NCI-H510A (cell line): ENCODE measurements at regions not wholly inside any gene's neighbourhood (a gene's known extent, or its start where the extent isn't known, plus 50 kb on each side); places are given as distances from the start of the nearest gene placed in this dataset.
"Not testable (repeated sequence)": the region's sequence is repeated elsewhere in the genome, so short reads cannot be mapped to it uniquely, and the experiment has no call there.

ENCODE experiments used
- DNase-seq: peaks from one replicate; lab custom pipeline; 2025; lab: John Stamatoyannopoulos, UW

DNA sequence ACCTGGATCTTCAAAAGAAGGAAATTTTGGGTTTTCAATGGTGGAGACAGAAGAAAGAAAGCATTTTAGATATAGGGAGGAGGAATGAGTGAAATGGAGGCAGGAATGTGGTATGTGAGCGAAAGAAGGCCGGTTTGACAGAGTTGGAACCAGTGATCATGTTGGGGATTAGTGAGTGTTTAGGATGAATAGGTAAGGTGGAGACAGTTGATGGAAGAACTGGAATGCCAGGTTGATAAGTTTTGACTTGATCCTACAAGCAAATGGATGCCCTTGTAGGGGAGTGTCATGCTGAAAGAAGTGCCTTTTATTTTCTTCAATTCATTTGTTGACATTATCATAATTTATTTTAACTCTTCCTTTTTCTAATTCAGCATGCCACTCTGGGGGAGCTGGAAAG lies 207.8 kb upstream of the AMOT start:
- no peak for DNase-seq

DNA sequence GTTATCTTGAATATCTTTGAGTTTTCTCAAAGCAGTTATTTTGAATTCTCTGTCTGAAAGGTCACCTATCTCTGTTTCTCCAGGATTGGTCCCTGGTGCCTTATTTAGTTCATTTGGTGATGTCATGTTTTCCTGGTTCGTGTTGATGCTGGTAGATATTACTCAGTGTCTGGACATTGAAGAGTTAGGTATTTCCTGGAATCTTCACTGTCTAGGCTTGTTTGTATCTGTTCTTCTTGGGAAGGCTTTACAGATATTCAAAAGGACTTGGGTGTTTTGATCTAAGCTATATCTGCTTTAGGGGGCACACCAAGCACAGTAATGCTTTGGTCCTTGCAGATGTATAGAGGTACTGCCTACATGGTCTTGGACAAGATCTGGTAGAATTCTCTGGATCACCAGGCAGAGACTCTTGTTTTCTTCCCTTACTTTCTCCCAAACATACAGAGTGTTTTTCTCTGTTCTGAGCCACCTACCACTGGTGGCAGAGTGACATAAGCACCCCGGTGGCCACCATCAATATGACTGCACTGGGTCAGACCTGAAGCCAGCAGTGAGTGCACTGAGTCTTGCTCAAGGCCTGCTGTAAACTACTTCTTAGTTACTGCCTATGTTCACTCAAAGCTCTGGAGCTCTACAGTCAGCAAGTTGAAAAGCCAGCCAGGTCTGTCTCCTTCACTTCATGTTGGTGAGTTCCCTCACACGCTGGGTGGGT lies 193.5 kb upstream of the AMOT start:
- no peak for DNase-seq

DNA sequence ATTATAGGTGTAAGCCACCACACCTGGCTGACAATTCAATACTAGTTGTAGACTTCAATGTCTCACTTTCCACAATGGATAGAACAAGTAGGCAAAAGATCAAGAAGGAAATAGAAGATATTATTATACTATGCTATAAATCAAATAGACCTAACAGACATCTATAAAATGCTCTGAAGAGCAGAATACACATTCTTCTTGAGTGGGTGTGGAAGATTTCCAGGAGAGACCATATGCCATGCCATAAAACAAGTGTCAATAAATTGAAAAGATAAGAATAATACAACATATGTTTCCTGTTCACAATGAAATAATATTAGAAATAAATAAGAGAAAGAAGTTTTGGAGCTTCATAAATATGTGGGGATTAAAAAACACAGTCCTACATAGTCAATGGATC lies 179.3 kb upstream of the AMOT start:
- no peak for DNase-seq

DNA sequence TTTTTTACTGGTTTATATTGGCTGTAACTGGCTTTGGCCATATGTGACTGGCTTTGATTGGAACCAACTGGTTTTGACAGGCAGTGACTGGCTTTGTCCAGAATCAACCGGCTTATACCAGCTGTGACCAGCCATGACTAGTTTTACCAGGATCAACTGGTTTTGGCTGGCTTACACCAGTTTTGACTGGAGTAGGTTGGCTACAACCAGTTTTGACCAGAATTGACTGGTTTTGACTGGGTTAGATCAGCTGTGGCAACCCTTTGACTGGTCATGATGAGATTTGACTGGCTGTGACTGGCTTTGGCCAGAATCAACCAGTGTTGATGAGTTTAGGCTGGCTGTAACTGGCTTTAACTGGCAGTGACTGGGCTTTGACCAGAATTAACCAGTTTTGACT lies 169.2 kb upstream of the AMOT start:
- DNase-seq: no peak

DNA sequence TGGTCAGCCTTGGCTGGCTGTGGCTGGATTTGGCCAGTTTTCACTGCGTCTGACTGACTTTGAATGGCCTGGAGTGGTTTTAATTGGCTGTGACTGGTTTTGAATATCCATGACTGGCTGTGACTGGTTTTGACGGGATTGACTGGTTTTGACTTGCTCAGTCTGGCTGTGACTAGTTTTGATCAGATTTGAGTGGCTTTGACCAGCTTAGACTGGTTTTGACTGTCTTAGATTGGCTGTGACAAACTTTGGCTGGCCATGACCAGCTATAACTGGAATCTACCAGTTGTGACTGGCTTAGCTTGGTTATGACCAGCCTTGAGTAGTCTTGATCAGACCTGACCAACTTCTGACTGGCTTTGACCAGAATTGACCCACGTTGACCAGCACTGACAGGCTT lies 168.4 kb upstream of the AMOT start:
- DNase-seq: no peak

DNA sequence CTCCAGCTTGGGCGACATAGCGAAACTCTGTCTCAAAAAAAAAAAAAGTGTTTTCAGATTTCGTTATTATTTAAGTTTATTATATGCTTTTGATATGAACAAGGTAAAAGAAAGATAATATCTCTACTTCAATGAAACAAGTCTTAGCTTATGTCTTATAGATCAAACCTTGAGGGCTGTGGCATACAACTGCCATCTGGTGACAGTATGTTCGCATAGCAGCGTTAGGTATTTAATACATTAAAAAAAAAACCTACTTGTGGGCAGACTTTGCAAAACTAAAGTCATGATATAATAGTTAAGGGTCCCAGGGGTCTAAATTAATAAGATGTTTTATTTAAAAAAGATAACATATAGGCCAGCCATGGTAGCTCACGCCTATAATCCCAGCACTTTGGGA lies 161.2 kb upstream of the AMOT start:
- no peak for DNase-seq

DNA sequence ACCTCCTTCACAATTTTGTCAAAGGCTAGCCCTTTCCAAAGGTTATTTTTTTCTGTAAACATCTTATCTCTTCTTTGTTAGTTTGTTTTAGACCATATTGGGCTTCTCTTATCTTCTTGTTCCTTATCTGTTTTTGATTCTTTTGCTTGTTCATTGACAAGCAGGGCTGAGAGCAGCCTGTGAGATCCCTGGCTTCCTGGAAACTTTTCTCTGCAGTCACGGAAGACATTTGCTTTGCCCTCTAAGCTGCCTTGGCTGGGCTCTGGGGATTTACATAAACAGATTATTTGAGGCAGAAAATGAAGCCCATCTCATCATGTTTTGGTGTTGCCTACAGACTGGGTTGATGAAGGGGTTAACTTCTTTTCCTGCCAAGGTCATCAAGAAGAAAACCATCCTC lies 157.4 kb upstream of the AMOT start:
- DNase-seq: no peak

DNA sequence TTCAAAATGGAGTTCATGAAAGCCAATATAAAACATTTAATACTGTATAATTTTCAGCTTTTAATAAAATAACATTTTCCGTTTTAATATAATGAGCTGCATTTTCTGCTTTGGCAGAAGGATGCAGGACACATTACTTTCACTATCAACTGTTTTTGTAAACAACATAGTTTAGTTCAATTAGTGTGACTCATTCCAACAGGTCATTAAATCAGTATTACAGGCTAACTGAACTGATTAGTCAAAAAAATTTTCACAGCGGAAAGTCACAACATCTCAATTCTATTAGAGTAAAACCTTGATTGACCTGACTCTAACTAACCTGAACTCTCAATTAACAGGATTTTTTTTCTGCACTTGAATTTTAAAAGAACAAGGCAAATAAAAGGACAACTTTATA lies 151.2 kb upstream of the AMOT start:
- no peak for DNase-seq

DNA sequence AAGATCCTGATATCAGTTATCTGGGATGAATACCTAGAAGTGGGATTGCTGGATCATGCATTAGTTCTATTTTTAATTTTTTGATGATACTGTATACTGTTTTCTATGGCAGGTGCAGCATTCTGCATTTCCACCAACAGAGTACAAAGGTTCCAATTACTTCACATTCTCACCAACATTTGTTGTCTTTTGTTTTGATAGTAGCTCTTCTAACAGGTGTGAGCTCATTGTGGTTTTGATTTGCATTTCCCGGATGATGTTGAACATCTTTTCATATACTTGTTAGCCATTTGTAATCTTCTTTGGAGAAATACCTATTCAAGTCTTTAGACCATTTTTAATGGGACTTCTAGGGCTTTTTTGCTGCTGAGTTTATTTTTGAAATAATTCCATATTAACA lies 139.2 kb upstream of the AMOT start:
- no peak for DNase-seq

DNA sequence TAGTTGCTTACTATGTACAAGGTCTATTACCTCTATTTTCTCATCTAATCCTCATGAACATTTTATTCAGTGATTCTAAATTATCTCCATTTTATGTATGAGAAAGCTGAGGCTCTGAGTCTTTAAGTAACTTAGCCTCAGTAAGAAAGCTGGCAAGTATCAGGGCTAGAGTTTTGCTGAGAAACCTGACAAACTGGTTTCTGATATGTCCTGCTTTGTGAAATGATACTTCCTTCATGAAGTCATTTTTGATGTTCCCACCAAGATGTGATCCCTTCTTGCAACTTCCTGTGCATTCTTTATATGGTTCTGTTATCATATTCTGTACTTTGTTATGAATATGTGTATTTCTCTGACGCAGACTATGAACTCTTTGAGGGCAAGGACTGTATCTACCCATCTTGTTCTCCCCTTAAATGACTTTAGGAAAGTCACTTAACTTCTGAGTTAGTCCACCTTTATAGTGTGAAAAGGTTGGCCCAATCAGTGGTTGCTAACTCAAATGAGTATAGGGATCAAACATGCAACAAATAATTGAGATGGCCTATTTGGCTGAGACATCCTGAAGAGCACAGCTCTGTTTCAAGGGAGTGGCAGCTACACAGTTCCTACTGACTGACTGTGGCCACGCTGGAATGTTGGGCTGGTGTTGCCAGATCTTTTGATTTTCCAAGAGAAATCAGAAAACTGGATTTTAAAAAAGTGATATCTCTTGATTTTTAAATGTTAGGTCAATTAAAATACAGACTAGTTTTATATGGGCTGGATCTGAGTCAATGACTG lies 127.9 kb upstream of the AMOT start:
- DNase-seq: no peak

DNA sequence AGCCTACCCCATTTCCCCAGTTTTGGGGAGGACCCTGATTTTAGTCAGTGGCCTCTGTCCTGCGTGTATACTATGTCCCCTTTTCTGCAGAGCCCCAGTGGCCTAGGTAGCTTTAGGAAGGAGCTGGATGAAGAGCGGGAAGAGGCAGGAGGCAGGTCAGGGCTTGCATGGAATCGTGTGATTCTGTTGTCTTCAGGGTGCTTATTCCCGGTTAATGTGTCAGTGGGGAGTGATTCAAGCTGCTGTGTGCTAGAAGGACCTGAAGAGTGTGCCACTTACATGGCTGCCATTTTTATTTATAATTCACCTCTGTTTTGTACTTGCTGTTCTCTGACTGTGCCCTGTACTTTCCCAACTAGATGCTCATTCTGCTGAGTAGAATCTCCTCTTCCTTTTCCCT lies 127.3 kb upstream of the AMOT start:
- DNase-seq: no peak

DNA sequence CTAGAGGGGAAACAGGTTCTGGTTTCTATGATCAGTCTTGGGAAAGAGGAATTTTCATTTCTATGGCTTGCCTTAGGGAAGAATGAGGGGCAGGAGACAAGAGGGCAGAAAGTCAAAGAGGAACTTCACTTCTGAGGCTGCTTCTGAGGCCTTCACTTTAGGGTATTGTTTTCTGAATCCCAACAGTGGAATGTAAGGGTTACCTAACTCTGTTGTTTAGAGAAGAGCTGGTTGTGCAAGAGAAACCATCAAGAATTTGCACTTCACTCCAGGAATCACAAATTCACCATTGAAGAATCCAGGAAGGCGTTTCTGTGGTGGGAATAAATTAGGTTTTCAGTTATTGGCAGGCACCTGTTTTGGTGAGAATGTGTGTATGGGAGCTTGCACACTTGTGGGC lies 126.7 kb upstream of the AMOT start:
- no peak for DNase-seq

DNA sequence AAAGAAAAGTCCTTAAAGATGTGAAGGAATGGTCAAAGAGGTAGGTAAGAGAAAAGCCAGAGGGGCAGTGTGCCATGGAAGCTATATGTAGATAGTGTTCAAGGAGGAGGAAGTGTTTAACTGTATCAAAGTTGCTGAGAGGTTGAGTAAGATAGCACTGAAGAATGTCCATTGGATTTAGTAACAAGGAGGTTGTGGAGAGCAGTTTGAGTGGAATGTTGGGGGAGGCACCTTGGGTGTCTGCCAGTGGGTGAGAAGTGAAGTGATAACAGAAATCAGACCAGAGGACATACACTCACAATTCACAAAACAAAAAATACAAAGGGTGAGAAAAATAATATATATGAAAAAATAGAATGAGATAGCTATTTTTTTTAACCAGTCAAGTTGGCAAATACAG lies 121.3 kb upstream of the AMOT start:
- no peak for DNase-seq

DNA sequence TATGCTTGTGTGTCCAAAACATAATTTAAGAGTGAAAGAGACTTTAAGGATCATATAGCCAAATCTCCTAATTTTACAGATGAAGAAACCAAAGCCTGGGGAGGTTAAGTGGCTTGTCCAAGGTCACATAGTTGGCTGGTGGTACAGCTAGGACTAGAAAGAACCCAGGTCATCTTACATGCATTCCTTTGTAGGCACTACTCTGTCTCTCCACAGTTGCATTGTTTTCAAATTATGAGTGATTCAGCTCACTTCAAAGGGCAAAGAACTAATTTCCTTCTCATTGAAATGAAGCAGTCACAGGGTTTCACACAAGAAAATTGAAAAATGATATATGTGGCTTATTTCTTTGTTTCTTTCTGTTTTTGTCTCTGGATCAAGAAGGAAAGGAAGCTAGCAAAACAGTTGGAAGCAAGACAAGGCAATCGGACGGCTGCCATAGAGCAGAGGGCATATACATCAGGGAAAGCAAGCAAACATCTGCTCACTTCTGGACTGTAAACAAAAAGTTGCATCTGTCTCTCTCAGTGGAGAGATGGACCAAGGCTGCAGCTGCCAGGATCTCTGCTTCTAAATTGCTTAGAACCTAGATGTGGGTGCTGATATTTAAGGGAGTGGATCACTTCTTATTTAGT lies 107.5 kb upstream of the AMOT start:
- DNase-seq: no peak

DNA sequence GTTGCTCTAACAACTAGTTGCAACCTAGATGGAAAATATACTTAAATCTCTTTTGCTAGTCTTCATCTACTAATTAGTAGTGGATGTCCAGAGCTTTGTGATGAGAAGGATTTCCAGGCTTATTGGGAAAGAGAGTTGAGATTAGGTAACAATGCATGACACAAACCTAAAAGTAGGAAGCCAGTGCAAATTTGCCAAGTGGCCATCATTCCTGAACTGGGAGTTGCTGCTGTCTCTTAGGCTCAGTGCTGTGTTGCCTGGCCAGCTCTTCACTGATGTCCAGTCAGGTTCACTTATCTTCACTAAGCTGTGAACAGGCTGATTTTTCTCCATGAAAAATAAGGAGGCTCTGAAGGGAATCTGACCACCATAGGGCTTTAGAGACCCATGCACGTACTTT lies 105.6 kb upstream of the AMOT start:
- no peak for DNase-seq

DNA sequence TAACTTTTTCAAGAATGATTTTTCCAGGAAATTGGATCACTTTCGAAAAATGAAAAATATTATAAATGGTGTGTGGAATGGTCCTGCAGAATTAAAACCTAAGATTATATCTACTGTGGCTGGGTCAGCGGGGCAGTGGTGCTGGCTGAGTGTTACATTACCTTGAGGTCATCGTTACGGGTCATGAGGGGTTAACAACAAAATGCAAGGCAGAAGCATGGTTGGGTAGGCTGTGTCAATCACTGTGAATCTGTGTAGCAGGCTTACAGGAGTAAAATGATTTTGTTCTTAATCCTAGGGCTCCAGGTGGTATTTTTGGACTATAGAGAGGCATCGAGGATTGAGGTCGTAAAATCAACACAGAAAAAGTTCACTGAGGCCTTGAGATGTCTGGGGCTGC lies 105.2 kb upstream of the AMOT start:
- no peak for DNase-seq

DNA sequence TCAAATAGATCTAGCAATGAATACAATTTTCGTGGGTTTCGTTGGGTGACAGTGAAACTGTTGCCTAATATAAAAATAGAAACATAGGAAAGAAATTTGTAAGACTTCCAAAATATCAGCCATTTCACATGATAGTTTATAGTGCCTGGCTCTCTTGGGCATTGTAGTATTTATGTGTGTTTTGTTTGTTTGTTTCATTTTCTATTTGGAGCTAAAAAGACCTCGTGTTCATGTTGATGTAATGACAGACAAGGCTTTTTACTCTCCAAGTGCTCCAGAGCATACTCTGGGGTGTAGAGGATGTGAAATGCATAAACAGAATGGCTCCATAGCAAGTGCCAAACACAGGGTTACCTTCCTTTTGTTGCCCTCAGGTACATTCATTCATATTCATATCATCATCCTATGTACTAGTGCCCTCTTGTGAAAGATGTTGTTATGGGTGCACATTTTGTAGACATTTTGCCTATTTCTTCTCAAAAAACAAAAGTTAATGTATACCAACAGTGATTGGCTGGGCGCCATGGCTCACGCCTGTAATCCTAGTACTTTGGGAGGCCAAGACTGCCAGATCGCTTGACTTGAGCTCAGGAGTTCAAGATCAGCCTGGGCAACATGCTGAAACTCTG lies 100.7 kb upstream of the AMOT start:
- DNase-seq: no peak

DNA sequence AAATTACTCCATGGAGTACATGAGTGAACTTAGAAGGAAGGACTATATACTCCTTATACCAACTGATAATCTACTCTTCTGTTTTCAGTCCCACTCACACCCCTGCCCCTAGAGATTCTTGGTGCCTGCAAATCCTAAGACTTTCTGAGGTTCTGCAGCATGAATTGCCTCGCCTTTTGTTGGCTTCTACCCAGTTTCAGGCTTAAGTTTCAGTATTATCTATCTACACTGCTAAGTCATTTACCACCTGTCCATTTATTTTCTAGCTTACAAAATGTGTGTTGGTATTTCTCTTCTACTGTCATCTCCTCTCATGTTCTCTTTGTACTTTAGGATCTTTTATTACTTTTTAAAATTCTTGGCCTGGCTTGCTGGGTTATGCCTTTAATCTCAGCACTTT lies 94.4 kb upstream of the AMOT start:
- no peak for DNase-seq

DNA sequence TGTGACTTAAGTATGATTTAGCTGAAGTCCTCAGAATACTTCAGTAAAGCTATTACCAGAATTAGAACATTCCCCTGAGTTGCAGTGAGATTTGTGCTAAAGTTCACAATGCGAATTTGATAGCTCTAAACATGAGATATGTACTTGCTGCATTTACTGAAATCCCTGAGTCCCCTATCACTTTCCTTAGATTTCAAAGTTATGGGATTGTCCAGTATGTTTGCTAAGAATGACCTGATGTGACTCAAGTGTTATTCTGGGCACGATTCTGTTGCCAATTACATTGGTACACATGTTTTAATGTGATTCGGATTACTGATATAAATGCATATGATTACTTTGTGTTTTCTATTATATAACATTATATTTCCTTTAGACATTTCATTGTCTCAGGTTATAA lies 91.3 kb upstream of the AMOT start:
- no peak for DNase-seq

DNA sequence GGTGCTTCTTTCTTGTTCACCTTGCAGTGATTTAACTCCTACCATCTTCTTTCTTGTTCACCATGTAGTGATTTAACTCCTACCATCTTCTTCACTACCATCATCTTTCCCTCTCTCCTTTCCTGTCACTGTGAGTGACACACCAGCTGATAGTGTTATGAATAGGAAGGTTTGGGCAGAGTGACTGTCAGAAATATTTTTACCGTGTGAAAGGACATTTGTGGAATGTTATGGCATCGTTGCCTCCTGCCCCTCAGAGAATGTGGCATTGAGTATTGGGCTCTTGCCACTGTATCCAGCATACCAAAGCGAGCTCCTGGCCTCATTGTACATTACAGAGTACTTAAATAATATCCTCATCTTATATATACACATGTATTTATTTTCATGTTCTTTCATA lies 90.8 kb upstream of the AMOT start:
- DNase-seq: no peak

DNA sequence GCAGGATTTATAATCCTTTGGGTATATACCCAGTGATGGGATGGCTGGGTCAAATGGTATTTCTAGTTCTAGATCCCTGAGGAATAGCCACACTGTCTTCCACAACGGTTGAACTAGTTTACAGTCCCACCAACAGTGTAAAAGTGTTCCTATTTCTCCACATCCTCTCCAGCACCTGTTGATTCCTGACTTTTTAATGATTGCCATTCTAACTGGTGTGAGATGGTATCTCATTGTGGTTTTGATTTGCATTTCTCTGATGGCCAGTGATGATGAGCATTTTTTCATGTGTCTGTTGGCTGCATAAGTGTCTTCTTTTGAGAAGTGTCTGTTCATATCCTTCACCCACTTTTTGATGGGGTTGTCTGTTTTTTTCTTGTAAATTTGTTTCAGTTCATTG lies 82.8 kb upstream of the AMOT start:
- not testable (repeated sequence) for DNase-seq

DNA sequence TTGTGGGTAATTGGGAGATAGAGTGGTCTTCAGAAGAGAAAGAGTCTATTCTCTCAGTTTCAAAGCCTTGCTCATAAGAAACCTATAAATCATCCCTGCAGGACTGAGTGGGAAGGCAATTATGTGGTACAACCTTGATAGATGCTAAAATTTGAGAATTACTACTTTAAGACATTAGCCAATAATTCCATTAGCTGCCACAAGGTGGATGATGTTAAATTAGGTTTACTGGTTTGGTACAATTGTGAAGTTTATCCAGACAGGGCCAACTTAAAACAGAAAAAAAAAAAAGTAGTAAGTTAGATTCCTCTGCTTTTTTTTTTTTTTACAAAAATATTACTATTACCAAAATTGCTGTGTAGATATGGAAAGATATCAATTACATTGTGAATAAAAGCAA lies 73.2 kb upstream of the AMOT start:
- DNase-seq: no peak

DNA sequence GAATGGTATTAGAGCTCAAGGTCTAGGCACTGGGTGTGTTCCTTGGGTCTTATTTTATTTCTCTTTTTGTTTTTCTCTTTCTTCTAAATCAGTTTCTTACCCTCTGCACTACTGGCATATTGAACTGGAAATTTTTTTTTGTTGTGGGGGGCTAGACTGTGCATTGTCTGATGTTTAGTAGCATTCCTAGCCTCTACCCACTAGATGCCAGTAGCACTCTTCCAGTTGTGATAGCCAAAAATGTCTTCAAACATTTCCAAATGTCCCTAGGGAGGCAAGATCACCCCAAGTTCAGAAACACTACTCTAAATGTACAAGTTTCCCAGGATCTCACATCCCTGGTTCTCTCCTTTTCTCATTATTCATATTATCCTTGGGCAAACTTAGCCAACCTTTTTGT lies 69.8 kb upstream of the AMOT start:
- DNase-seq: no peak
